HepG2 (cell line): ENCODE measurements at regions not wholly inside any gene's neighbourhood (a gene's known extent, or its start where the extent isn't known, plus 50 kb on each side); places are given as distances from the start of the nearest gene placed in this dataset.

Experiments
- ATAC-seq: fragments of 200-7000 bp; cut with Tn5 transposase; 3 replicates; pipeline ENCODE4 v1.9.1; 2020; ENCODE audit warnings: mild to moderate bottlenecking, moderate library complexity
- BruUV-seq: library from RNA; stranded (reverse); fragments of 400-500 nt; replicated peaks from 2 replicates; lab custom pipeline; 2021; lab: Mats Ljungman, UMichigan
- CTCF ChIA-PET: fragments of 300-600 bp; formaldehyde crosslinking; extraction: SDS; loops from one replicate; lab custom pipeline; 2021; ENCODE audit warnings: low total read pairs, inconsistent platforms, low intra/inter-chr PET ratio; lab: Yijun Ruan, JAX
- POLR2A ChIA-PET: fragments of 350-600 bp; sonication (Branson Sonifier 250); formaldehyde crosslinking; loops from one replicate; lab custom pipeline; 2020; ENCODE audit warnings: antibody characterized with exemption, inconsistent platforms; lab: Yijun Ruan, JAX
- DNase-seq: peaks from one replicate; pipeline ENCODE4 v3.0.0-alpha.2; 2015; ENCODE audit warnings: low spot score
- FAIRE-seq: peaks from 3 replicates; lab custom pipeline; 2011; peaks lifted over from hg19 to GRCh38; lab: Jason Lieb, UNC
- H2AFZ ChIP-seq: one replicate; pipeline ENCODE4 v1.6.1; 2011; ENCODE audit warnings: low read length, inconsistent platforms
- H3K27ac ChIP-seq: fragments of 300-600 bp; 3 replicates; pipeline ENCODE4 v1.8.0; 2011; ENCODE audit warnings: mixed run types, mild to moderate bottlenecking, mixed read lengths, low read length, inconsistent platforms; ENCODE audit not compliant: insufficient read depth; ENCODE audit errors: extremely low read length
- H3K27me3 ChIP-seq, 2 experiments: fragments of 200-600 bp in 1 of 2; 2 replicates in 1 of 2; 3 replicates in 1 of 2; pipeline versions ENCODE4 v1.6.0 to v1.8.0; 2011; ENCODE audit warnings: low read length in 2 of 2, mild to moderate bottlenecking in 2 of 2, moderate library complexity in 2 of 2, inconsistent platforms in 1 of 2; ENCODE audit not compliant: insufficient read depth in 2 of 2, control insufficient read depth in 1 of 2
- H3K36me3 ChIP-seq, 2 experiments: fragments of 200-600 bp in 1 of 2; replicated peaks in 1 of 2; 2 replicates in 1 of 2; 3 replicates in 1 of 2; pipeline versions ENCODE4 v1.5.1 to v1.8.0; 2011; ENCODE audit warnings: low read length in 2 of 2, inconsistent platforms in 1 of 2; ENCODE audit not compliant: insufficient read depth in 2 of 2, control insufficient read depth in 1 of 2
- H3K4me1 ChIP-seq: 2 replicates; pipeline ENCODE4 v1.5.1; 2012; ENCODE audit warnings: low read length, inconsistent platforms; ENCODE audit not compliant: insufficient read depth
- H3K4me2 ChIP-seq: 2 replicates; pipeline ENCODE4 v1.6.0; 2011; ENCODE audit warnings: low read depth, low read length, inconsistent platforms
- H3K4me3 ChIP-seq, 3 experiments: fragments of 200-600 bp in 1 of 3; sonication (generic), shearing (Covaris generic) in 1 of 3; replicated peaks in 1 of 3; 2 replicates each; pipeline ENCODE4 v1.5.1; 2011 to 2016; ENCODE audit warnings: low read length in 3 of 3, inconsistent platforms in 2 of 3, low read depth in 2 of 3, mild to moderate bottlenecking in 2 of 3, control low read depth in 1 of 3, mixed read lengths in 1 of 3; ENCODE audit not compliant: insufficient read depth in 1 of 3
- H3K79me2 ChIP-seq: one replicate; pipeline ENCODE4 v1.6.1; 2011; ENCODE audit warnings: low read length, inconsistent platforms; ENCODE audit not compliant: insufficient read depth
- H3K9ac ChIP-seq: 2 replicates; pipeline ENCODE4 v1.6.0; 2011; ENCODE audit warnings: mild to moderate bottlenecking, low read depth, low read length, inconsistent platforms; ENCODE audit not compliant: insufficient read depth
- H3K9me3 ChIP-seq: 2 replicates; pipeline ENCODE4 v1.5.1; 2012; ENCODE audit warnings: mild to moderate bottlenecking, low read length
- H4K20me1 ChIP-seq: 2 replicates; pipeline ENCODE4 v1.6.0; 2011; ENCODE audit warnings: inconsistent platforms, mild to moderate bottlenecking, low read length, moderate library complexity; ENCODE audit not compliant: insufficient read depth
- ATF6 ChIP-seq: sonication (generic); formaldehyde crosslinking; conservative IDR thresholded peaks from 2 replicates; pipeline ENCODE4 v1.4.0; 2020; ENCODE audit warnings: missing genetic modification reagents
- CEBPB ChIP-seq: IDR thresholded peaks from 2 replicates; pipeline ENCODE4 v1.6.1; 2011; ENCODE audit warnings: low read depth, low read length, improper control_type of control experiment, borderline replicate concordance
- CHD2 ChIP-seq: IDR thresholded peaks from 2 replicates; pipeline ENCODE4 v1.6.1; 2011; ENCODE audit warnings: low read depth, low read length, improper control_type of control experiment
- HIC2 ChIP-seq: sonication (generic); formaldehyde crosslinking; IDR thresholded peaks from 2 replicates; pipeline ENCODE4 v1.9.0; 2022; ENCODE audit warnings: low read depth, missing genetic modification reagents
- KLF15 ChIP-seq: sonication (generic); formaldehyde crosslinking; IDR thresholded peaks from 2 replicates; pipeline ENCODE4 v1.8.1; 2023; ENCODE audit warnings: borderline replicate concordance, mild to moderate bottlenecking, inconsistent platforms, missing genetic modification reagents, mixed read lengths
- MAF1 ChIP-seq: sonication (generic); formaldehyde crosslinking; IDR thresholded peaks from 2 replicates; pipeline ENCODE4 v1.5.0; 2020; ENCODE audit warnings: missing genetic modification reagents, borderline replicate concordance
- TEAD3 ChIP-seq: optimal IDR thresholded peaks from 2 replicates; pipeline ENCODE3; 2016; ENCODE audit warnings: borderline replicate concordance
- ZFP91 ChIP-seq: sonication (generic); formaldehyde crosslinking; IDR thresholded peaks from 2 replicates; pipeline ENCODE4 v1.9.0; 2022; ENCODE audit warnings: missing genetic modification reagents, mild to moderate bottlenecking, borderline replicate concordance
- ZNF124 ChIP-seq: sonication (generic); formaldehyde crosslinking; IDR thresholded peaks from 2 replicates; pipeline ENCODE4 v1.4.0; 2020; ENCODE audit warnings: missing genetic modification reagents
- ZNF451 ChIP-seq: sonication (generic); formaldehyde crosslinking; IDR thresholded peaks from 2 replicates; pipeline ENCODE4 v1.5.0; 2020; ENCODE audit warnings: mild to moderate bottlenecking, missing genetic modification reagents
- ZNF879 ChIP-seq: sonication (generic); formaldehyde crosslinking; IDR thresholded peaks from 2 replicates; pipeline ENCODE4 v1.8.1; 2023; ENCODE audit warnings: missing genetic modification reagents
- ZSCAN25 ChIP-seq: sonication (generic); formaldehyde crosslinking; IDR thresholded peaks from 2 replicates; pipeline ENCODE4 v1.8.0; 2022; ENCODE audit warnings: mild to moderate bottlenecking, missing genetic modification reagents
- WGBS: methylation state at CpG from one replicate; pipeline ENCODE4 v1.1.6; 2017; ENCODE audit warnings: low lambda C conversion rate; 5-methylcytosine and 5-hydroxymethylcytosine counted together
- in situ Hi-C: cut with HindIII; loops from 2 replicates; pipeline ENCODE4 v1.10.0; 2017; ENCODE audit warnings: low pct_unique_long_range_greater_than_20kb; ENCODE audit not compliant: extremely low pct_ligation_motif_present
- intact Hi-C: fragments of 100-400 bp; cut with micrococcal nuclease; formaldehyde crosslinking; loops from one replicate; pipeline ENCODE4 v1.10.0; 2022; ENCODE audit not compliant: unreplicated experiment

- Histone ChIP-seq H3K27me3 (0 out of 5 replicates have a peak, but pooled peaks cover 0 to 7% of the 10 kb centered on the region in 2 experiments), H3K36me3 (no peaks in the 10 kb centered on the region), H3K27ac (no peak overlapping the region), H2AFZ (no peak overlapping the region), H3K9me3 (no peaks in the 10 kb centered on the region), H3K4me3 (no peak overlapping the region), H3K9ac (no peak overlapping the region), H3K4me2 (no peak overlapping the region), H3K4me1 (peaks cover 53% of the 10 kb centered on the region), H4K20me1 (no peaks in the 10 kb centered on the region), H3K79me2 (no peaks in the 10 kb centered on the region)
- DNase-seq, result no peak
- ChIA-PET POLR2A (interaction anchor here (1.9 kb wide), 1 partner anchor 437 kb away, joined by 4 read pairs; the partner anchor contains the start of gene JUN), CTCF (no interaction called here)
- FAIRE-seq, result no peak
- intact Hi-C loops, result no loop called here
- BruUV-seq, result no TSS peak
- no peak for ATAC-seq
- in situ Hi-C loops, result no loop called here
- 7% methylated on average over 4 of the region's 5 CpGs for WGBS
- TF ChIP-seq CEBPB, result 0 out of 2 replicates have a peak, but pooled peaks have one; percentile 3
- TF ChIP-seq KLF15 (CRISPR knock-in tag), result no peak
- TF ChIP-seq ZNF124, result no peak
- TF ChIP-seq ZNF879 (CRISPR knock-in tag), result no peak
Measured at GRCh38 chr1:59220356-59220755, 76.5 kb upstream of the FGGY start.

- Histone ChIP-seq H3K36me3 (no peaks in the 10 kb centered on the region), H2AFZ (no peak overlapping the region), H3K27me3 (0 out of 5 replicates have a peak, but pooled peaks cover 0 to 7% of the 10 kb centered on the region in 2 experiments), H3K79me2 (no peaks in the 10 kb centered on the region), H3K9me3 (no peaks in the 10 kb centered on the region), H3K27ac (no peak overlapping the region), H4K20me1 (no peaks in the 10 kb centered on the region), H3K4me1 (peaks cover 33% of the 10 kb centered on the region), H3K4me2 (no peak overlapping the region), H3K4me3 (no peak overlapping the region), H3K9ac (no peak overlapping the region)
- DNase-seq (no peak), FAIRE-seq (no peak), ATAC-seq (no peak)
- ChIA-PET POLR2A (no interaction called here), CTCF (no interaction called here)
- no TSS peak for BruUV-seq
- intact Hi-C loops (no loop called here), in situ Hi-C loops (no loop called here)
- 14% methylated on average over 2 of the region's 2 CpGs for WGBS
- no peak for TF ChIP-seq ZFP91 (CRISPR knock-in tag)
- no peak for TF ChIP-seq ZSCAN25 (CRISPR knock-in tag)
- no peak for TF ChIP-seq MAF1 (CRISPR knock-in tag)
- no peak for TF ChIP-seq CHD2
- no peak for TF ChIP-seq ATF6
- no peak for TF ChIP-seq ZNF451 (CRISPR knock-in tag)
- TF ChIP-seq HIC2 (CRISPR knock-in tag), result no peak
- TF ChIP-seq TEAD3, result no peak
Measured at GRCh38 chr1:59223198-59223597, 73.7 kb upstream of the FGGY start.
